GM15510 (cell line): ENCODE measurements at regions not wholly inside any gene's neighbourhood (a gene's known extent, or its start where the extent isn't known, plus 50 kb on each side); places are given as distances from the start of the nearest gene placed in this dataset.

Experiments used
- POLR2A ChIP-seq: IDR thresholded peaks from 3 replicates; pipeline ENCODE4 v1.6.1; 2011; ENCODE audit warnings: borderline replicate concordance; ENCODE audit not compliant: insufficient read length; ENCODE audit errors: extremely low read depth

- no peak for TF ChIP-seq POLR2A
Measured at GRCh38 chr15:62722237-62722636, 320.3 kb upstream of the TPM1 start.

- no peak for TF ChIP-seq POLR2A
Measured at GRCh38 chr15:62726461-62726860, 316.1 kb upstream of the TPM1 start.

- no peak for TF ChIP-seq POLR2A
Measured at GRCh38 chr15:62727501-62727900, 315.0 kb upstream of the TPM1 start.

- no peak for TF ChIP-seq POLR2A
Measured at GRCh38 chr15:62730825-62731224, 311.7 kb upstream of the TPM1 start.

GRCh38 chr15:62732078-62732477 is 310.5 kb upstream of the TPM1 start:
- no peak for TF ChIP-seq POLR2A

GRCh38 chr15:62734706-62735105 is 307.8 kb upstream of the TPM1 start:
- TF ChIP-seq POLR2A = no peak

GRCh38 chr15:62736756-62737155 is 305.8 kb upstream of the TPM1 start:
- TF ChIP-seq POLR2A = no peak

- no peak for TF ChIP-seq POLR2A
Measured at GRCh38 chr15:62737551-62737950, 305.0 kb upstream of the TPM1 start.

GRCh38 chr15:62739082-62739481 is 303.5 kb upstream of the TPM1 start:
- TF ChIP-seq POLR2A = no peak

- TF ChIP-seq POLR2A = no peak
Measured at GRCh38 chr15:62739507-62739906, 303.0 kb upstream of the TPM1 start.

GRCh38 chr15:62740141-62741004 is 302.2 kb upstream of the TPM1 start:
- no peak for TF ChIP-seq POLR2A

GRCh38 chr15:62741106-62741505 is 301.4 kb upstream of the TPM1 start:
- TF ChIP-seq POLR2A = no peak

- no peak for TF ChIP-seq POLR2A
Measured at GRCh38 chr15:62742409-62743171, 300.0 kb upstream of the TPM1 start.

GRCh38 chr15:62745621-62746225 is 296.8 kb upstream of the TPM1 start:
- TF ChIP-seq POLR2A = no peak

- TF ChIP-seq POLR2A = no peak
Measured at GRCh38 chr15:62748196-62748595, 294.4 kb upstream of the TPM1 start.

GRCh38 chr15:62749036-62749815 is 293.3 kb upstream of the TPM1 start:
- no peak for TF ChIP-seq POLR2A

- TF ChIP-seq POLR2A = no peak
Measured at GRCh38 chr15:62750471-62750870, 292.1 kb upstream of the TPM1 start.
